ENCODE measurements at regions not wholly inside any gene's neighbourhood (a gene's known extent, or its start where the extent isn't known, plus 50 kb on each side); places are given as distances from the start of the nearest gene placed in this dataset.

DNA sequence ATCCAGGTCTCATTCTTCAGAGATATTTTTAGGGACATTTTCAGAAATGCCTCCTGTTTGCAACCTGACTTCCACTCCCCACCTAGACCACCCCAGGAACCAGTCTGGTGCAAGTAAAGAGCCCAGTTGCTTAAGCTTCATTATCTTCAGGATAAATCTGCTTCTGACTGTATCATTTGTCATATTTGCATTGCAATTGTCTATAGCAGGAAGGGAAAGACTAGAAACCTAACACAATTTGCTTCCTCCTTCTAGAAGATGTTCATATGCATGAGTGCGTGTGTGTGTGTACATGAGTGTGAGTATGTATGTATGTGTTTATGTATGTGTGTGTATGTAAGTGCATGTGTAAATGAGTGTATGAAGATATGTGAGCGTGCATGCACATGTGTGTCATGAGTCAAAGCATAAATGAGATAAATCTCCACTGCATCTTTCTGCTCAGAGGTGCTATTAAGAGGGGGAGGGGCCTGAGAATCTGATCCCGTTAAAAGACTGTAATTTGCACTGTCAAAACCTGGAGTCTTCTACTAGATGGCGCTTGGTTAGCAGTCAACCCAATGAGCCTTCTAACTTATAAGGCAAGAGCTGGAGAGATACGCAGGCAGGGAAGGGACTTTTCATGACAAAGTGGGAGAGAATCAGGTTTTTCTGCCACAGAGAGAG is 178.8 kb upstream of the KL start:
- Histone ChIP-seq H3K79me2 (no peaks in the 10 kb centered on the region), H3K9ac (no peak overlapping the region), H3K27ac (no peak overlapping the region), H2AFZ (no peak overlapping the region), H3K4me2 (ENCODE audit: low read length) (no peak overlapping the region), H3K36me3 (ENCODE audit: control insufficient read depth, insufficient read depth, low read length) (no peaks in the 10 kb centered on the region), H3K4me1 (no peaks in the 10 kb centered on the region), H3K9me3 (ENCODE audit: control insufficient read depth, low read length) (no peaks in the 10 kb centered on the region), H3K27me3 (ENCODE audit: control insufficient read depth, insufficient read depth, low read length) (no peaks in the 10 kb centered on the region), H3K4me3 (ENCODE audit: low read depth, low read length) (no peak overlapping the region)
- TF ChIP-seq, protein P1, sequence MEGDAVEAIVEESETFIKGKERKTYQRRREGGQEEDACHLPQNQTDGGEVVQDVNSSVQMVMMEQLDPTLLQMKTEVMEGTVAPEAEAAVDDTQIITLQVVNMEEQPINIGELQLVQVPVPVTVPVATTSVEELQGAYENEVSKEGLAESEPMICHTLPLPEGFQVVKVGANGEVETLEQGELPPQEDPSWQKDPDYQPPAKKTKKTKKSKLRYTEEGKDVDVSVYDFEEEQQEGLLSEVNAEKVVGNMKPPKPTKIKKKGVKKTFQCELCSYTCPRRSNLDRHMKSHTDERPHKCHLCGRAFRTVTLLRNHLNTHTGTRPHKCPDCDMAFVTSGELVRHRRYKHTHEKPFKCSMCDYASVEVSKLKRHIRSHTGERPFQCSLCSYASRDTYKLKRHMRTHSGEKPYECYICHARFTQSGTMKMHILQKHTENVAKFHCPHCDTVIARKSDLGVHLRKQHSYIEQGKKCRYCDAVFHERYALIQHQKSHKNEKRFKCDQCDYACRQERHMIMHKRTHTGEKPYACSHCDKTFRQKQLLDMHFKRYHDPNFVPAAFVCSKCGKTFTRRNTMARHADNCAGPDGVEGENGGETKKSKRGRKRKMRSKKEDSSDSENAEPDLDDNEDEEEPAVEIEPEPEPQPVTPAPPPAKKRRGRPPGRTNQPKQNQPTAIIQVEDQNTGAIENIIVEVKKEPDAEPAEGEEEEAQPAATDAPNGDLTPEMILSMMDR (IDR thresholded peaks at IDR 0.05) = no peak

DNA sequence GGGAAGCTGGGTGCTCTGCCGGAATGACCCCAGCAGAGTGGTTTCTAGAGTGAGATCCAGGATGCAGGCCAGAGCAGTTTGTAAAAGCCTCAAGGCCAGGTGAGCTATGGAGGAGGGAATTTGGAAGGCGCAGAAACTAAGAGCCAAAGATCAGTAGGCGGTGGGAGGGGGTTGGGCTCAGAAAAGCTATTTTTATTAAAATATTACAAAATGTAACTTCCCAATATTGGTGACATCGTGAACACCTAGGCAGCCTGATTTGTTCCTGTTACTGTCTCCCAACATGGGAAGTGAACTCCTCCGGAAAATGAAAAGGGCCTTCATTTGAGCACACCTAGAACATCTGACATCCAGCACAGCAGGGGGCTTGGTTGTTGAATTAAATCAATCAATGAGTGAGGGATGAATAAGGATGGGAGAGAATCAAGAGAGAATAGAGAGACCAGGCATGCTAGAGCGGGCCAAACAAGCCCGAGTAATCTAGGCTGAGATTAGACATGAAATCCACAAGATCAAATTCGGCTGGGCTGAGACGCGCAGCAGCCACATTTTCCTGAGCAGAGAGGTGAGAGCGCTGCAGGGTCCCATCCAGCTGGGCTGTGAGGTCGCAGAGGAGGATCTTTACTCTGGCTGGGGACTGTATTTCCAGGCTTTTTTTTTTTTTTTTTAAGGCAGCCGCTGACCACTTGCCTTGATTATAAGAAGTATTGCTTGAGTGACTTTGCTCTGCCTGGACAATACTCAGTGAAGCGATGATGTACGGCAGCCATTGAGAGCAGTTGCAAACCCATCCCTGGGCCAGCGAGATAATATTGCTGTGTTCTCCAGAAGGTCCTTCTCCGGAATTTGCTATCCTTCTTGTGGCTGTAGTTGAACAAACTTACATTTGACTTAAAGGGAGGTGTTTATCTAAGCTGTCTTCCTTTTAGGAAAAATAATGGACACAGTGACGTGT is 178.0 kb upstream of the KL start:
- no peaks in the 10 kb centered on the region for H3K36me3 ChIP-seq (ENCODE audit: control insufficient read depth, insufficient read depth, low read length)
- H3K27me3 ChIP-seq (ENCODE audit: control insufficient read depth, insufficient read depth, low read length) = no peaks in the 10 kb centered on the region
- H3K9ac ChIP-seq = no peak overlapping the region
- H3K4me3 ChIP-seq (ENCODE audit: low read depth, low read length) = no peak overlapping the region
- peak overlapping the region; percentile 29 for H3K27ac ChIP-seq
- TF ChIP-seq, protein P1 (IDR thresholded peaks at IDR 0.05) = no peak
- H3K4me1 ChIP-seq = no peaks in the 10 kb centered on the region
- H3K4me2 ChIP-seq (ENCODE audit: low read length) = no peak overlapping the region
- H2AFZ ChIP-seq = no peak overlapping the region
- no peaks in the 10 kb centered on the region for H3K9me3 ChIP-seq (ENCODE audit: control insufficient read depth, low read length)
- no peaks in the 10 kb centered on the region for H3K79me2 ChIP-seq

DNA sequence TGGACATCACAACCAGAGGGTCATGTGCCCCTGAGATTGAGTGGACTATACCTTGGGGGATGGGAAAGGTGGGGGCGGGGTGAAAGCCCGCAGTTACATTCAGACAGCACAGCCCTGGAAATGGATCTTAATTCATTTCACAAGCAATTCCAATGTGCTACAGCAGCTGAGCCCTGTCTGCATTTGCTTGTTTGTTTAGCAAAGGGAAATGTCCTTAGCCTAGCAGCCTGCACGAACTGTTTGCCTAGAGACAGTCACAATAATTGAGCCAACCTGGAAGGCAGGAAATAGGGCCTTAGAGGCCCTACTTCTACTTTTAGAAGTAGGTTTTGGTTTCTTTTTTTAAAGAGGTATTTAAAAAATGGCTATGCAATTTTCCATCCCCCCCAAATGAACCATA is 177.3 kb upstream of the KL start:
- Histone ChIP-seq H3K4me2 (ENCODE audit: low read length) (no peak overlapping the region), H3K27me3 (ENCODE audit: control insufficient read depth, insufficient read depth, low read length) (no peaks in the 10 kb centered on the region), H3K4me1 (no peaks in the 10 kb centered on the region), H3K9me3 (ENCODE audit: control insufficient read depth, low read length) (no peaks in the 10 kb centered on the region), H3K79me2 (no peaks in the 10 kb centered on the region), H2AFZ (no peak overlapping the region), H3K9ac (no peak overlapping the region), H3K27ac (peak overlapping the region; percentile 29), H3K36me3 (ENCODE audit: control insufficient read depth, insufficient read depth, low read length) (no peaks in the 10 kb centered on the region), H3K4me3 (ENCODE audit: low read depth, low read length) (no peak overlapping the region)
- TF ChIP-seq, protein P1 (IDR thresholded peaks at IDR 0.05) = no peak

DNA sequence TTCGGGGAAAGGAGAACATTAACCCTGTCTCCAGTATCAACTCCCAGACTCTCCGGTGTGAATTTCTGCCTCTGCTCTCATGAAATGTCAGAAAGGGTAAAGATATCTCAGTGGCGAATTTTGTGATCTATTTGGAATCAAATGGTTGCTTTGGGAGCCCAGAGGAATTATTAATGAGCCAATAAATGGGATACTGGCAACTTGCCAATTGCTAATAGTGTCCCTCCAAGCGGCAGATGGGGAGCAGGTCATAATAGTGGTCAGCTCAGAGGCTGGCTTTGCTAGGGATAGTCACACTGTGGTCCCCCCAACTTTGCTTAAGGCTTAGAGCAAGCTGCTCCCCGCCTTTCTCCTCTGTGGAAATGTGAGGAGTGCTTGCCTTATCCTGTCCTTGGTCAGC is 176.1 kb upstream of the KL start:
- Histone ChIP-seq H3K27ac (no peak overlapping the region), H3K9me3 (ENCODE audit: control insufficient read depth, low read length) (no peaks in the 10 kb centered on the region), H3K79me2 (no peaks in the 10 kb centered on the region), H2AFZ (no peak overlapping the region), H3K9ac (no peak overlapping the region), H3K4me1 (no peaks in the 10 kb centered on the region), H3K27me3 (ENCODE audit: control insufficient read depth, insufficient read depth, low read length) (no peaks in the 10 kb centered on the region), H3K36me3 (ENCODE audit: control insufficient read depth, insufficient read depth, low read length) (no peaks in the 10 kb centered on the region), H3K4me2 (ENCODE audit: low read length) (no peak overlapping the region), H3K4me3 (ENCODE audit: low read depth, low read length) (no peak overlapping the region)
- TF ChIP-seq, protein P1 (IDR thresholded peaks at IDR 0.05) = no peak
